ENCODE measurements at regions not wholly inside any gene's neighbourhood (a gene's known extent, or its start where the extent isn't known, plus 50 kb on each side); places are given as distances from the start of the nearest gene placed in this dataset.
"Not testable (repeated sequence)": the region's sequence is repeated elsewhere in the genome, so short reads cannot be mapped to it uniquely, and the experiment has no call there.

- no peak for DNase-seq
- intact Hi-C loops (cut with DNase I) = no loop called here
Measured at GRCh38 chr2:18959952-18960717, 370.8 kb upstream of the NT5C1B start.

GRCh38 chr2:18959200-18959599 lies 369.8 kb upstream of the NT5C1B start:
- H3K27ac ChIP-seq (ENCODE audit: low read length) = no peak overlapping the region
- DNase-seq = no peak
- 79% methylated on average over 1 of the region's 1 CpG for WGBS
- no peak overlapping the region for H3K4me3 ChIP-seq (ENCODE audit: low read length)
- intact Hi-C loops (cut with DNase I) = no loop called here
- no peak for ATAC-seq
- no peaks in the 10 kb centered on the region for H3K4me1 ChIP-seq (ENCODE audit: control insufficient read depth, insufficient read depth, low read length)
- no peaks in the 10 kb centered on the region for H3K9me3 ChIP-seq (ENCODE audit: control insufficient read depth, low read length)
- H3K27me3 ChIP-seq (ENCODE audit: control insufficient read depth, insufficient read depth) = no peaks in the 10 kb centered on the region

More at GRCh38 chr2:18959952-18960717, 370.8 kb upstream of the NT5C1B start:
- ATAC-seq = no peak
- Histone ChIP-seq H3K4me3 (ENCODE audit: low read length) (no peak overlapping the region), H3K4me1 (ENCODE audit: control insufficient read depth, insufficient read depth, low read length) (no peaks in the 10 kb centered on the region), H3K27ac (ENCODE audit: low read length) (no peak overlapping the region), H3K27me3 (ENCODE audit: control insufficient read depth, insufficient read depth) (no peaks in the 10 kb centered on the region), H3K9me3 (ENCODE audit: control insufficient read depth, low read length) (no peaks in the 10 kb centered on the region)

GRCh38 chr2:18957909-18958308 lies 368.5 kb upstream of the NT5C1B start:
- ATAC-seq = no peak
- whole genome bisulfite sequencing = 82% methylated on average over 1 of the region's 1 CpG

GRCh38 chr2:18950361-18950851 lies 361.0 kb upstream of the NT5C1B start:
- Histone ChIP-seq H3K4me1 (ENCODE audit: control insufficient read depth, insufficient read depth, low read length) (peaks cover 2% of the 10 kb centered on the region), H3K9me3 (ENCODE audit: control insufficient read depth, low read length) (no peaks in the 10 kb centered on the region), H3K4me3 (ENCODE audit: low read length) (no peak overlapping the region), H3K27ac (ENCODE audit: low read length) (peak overlapping the region; percentile 29), H3K27me3 (ENCODE audit: control insufficient read depth, insufficient read depth) (no peaks in the 10 kb centered on the region)
- peak; percentile 64 to 72 for ATAC-seq
- intact Hi-C loops (cut with DNase I) = no loop called here
- DNase-seq = peak in 1 of 3 donors; percentile 26
- 22% methylated on average over 5 of the region's 5 CpGs for WGBS

More at GRCh38 chr2:18957909-18958308, 368.5 kb upstream of the NT5C1B start:
- Histone ChIP-seq H3K4me3 (ENCODE audit: low read length) (no peak overlapping the region), H3K27ac (ENCODE audit: low read length) (no peak overlapping the region), H3K27me3 (ENCODE audit: control insufficient read depth, insufficient read depth) (no peaks in the 10 kb centered on the region), H3K9me3 (ENCODE audit: control insufficient read depth, low read length) (no peaks in the 10 kb centered on the region), H3K4me1 (ENCODE audit: control insufficient read depth, insufficient read depth, low read length) (no peaks in the 10 kb centered on the region)
- DNase-seq = no peak
- intact Hi-C loops (cut with DNase I) = no loop called here

GRCh38 chr2:18949871-18950270 lies 360.5 kb upstream of the NT5C1B start:
- intact Hi-C loops (cut with DNase I) = no loop called here
- Histone ChIP-seq H3K9me3 (ENCODE audit: control insufficient read depth, low read length) (no peaks in the 10 kb centered on the region), H3K4me1 (ENCODE audit: control insufficient read depth, insufficient read depth, low read length) (peaks cover 2% of the 10 kb centered on the region), H3K4me3 (ENCODE audit: low read length) (no peak overlapping the region), H3K27me3 (ENCODE audit: control insufficient read depth, insufficient read depth) (no peaks in the 10 kb centered on the region), H3K27ac (ENCODE audit: low read length) (no peak overlapping the region)
- 87% methylated on average over 4 of the region's 4 CpGs for WGBS
- DNase-seq (no peak), ATAC-seq (no peak)

- Histone ChIP-seq H3K27ac (ENCODE audit: low read length) (no peak overlapping the region), H3K27me3 (ENCODE audit: control insufficient read depth, insufficient read depth) (no peaks in the 10 kb centered on the region), H3K9me3 (ENCODE audit: control insufficient read depth, low read length) (no peaks in the 10 kb centered on the region), H3K4me1 (ENCODE audit: control insufficient read depth, insufficient read depth, low read length) (no peaks in the 10 kb centered on the region), H3K4me3 (ENCODE audit: low read length) (no peak overlapping the region)
- DNase-seq (no peak), ATAC-seq (no peak)
- 90% methylated on average over 2 of the region's 2 CpGs for WGBS
- intact Hi-C loops (cut with DNase I) = no loop called here
Measured at GRCh38 chr2:18940184-18940583, 350.8 kb upstream of the NT5C1B start.

- DNase-seq; ATAC-seq; H3K4me3 ChIP-seq (ENCODE audit: low read length); H3K27me3 ChIP-seq (ENCODE audit: control insufficient read depth, insufficient read depth); intact Hi-C loops (cut with DNase I); H3K27ac ChIP-seq (ENCODE audit: low read length); H3K9me3 ChIP-seq (ENCODE audit: control insufficient read depth, low read length); H3K4me1 ChIP-seq (ENCODE audit: control insufficient read depth, insufficient read depth, low read length): not testable (repeated sequence)
- 60% methylated on average over 4 of the region's 5 CpGs for WGBS
Measured at GRCh38 chr2:18939740-18940139, 350.4 kb upstream of the NT5C1B start.

GRCh38 chr2:18934886-18935285 lies 345.5 kb upstream of the NT5C1B start:
- DNase-seq = no peak
- 99% methylated on average over 1 of the region's 1 CpG for WGBS

GRCh38 chr2:18932853-18933252 lies 343.5 kb upstream of the NT5C1B start:
- ATAC-seq = no peak
- WGBS = 71% methylated on average over 4 of the region's 4 CpGs
- intact Hi-C loops (cut with DNase I) = no loop called here
- Histone ChIP-seq H3K27ac (ENCODE audit: low read length) (no peak overlapping the region), H3K9me3 (ENCODE audit: control insufficient read depth, low read length) (no peaks in the 10 kb centered on the region), H3K27me3 (ENCODE audit: control insufficient read depth, insufficient read depth) (no peaks in the 10 kb centered on the region), H3K4me3 (ENCODE audit: low read length) (no peak overlapping the region), H3K4me1 (ENCODE audit: control insufficient read depth, insufficient read depth, low read length) (no peaks in the 10 kb centered on the region)
- DNase-seq = no peak

More at GRCh38 chr2:18934886-18935285, 345.5 kb upstream of the NT5C1B start:
- Histone ChIP-seq H3K4me3 (ENCODE audit: low read length) (no peak overlapping the region), H3K27me3 (ENCODE audit: control insufficient read depth, insufficient read depth) (no peaks in the 10 kb centered on the region), H3K9me3 (ENCODE audit: control insufficient read depth, low read length) (no peaks in the 10 kb centered on the region), H3K27ac (ENCODE audit: low read length) (no peak overlapping the region), H3K4me1 (ENCODE audit: control insufficient read depth, insufficient read depth, low read length) (no peaks in the 10 kb centered on the region)
- no peak for ATAC-seq
- intact Hi-C loops (cut with DNase I) = no loop called here

GRCh38 chr2:18930971-18931370 lies 341.6 kb upstream of the NT5C1B start:
- Histone ChIP-seq H3K4me1 (ENCODE audit: control insufficient read depth, insufficient read depth, low read length) (no peaks in the 10 kb centered on the region), H3K9me3 (ENCODE audit: control insufficient read depth, low read length) (no peaks in the 10 kb centered on the region), H3K27ac (ENCODE audit: low read length) (no peak overlapping the region), H3K4me3 (ENCODE audit: low read length) (no peak overlapping the region), H3K27me3 (ENCODE audit: control insufficient read depth, insufficient read depth) (no peaks in the 10 kb centered on the region)
- WGBS = 86% methylated on average over 6 of the region's 6 CpGs
- intact Hi-C loops (cut with DNase I) = no loop called here
- no peak for ATAC-seq
- DNase-seq = no peak

- WGBS = 78% methylated on average over 3 of the region's 3 CpGs
Measured at GRCh38 chr2:18927525-18928232, 338.3 kb upstream of the NT5C1B start.

More at GRCh38 chr2:18927525-18928232, 338.3 kb upstream of the NT5C1B start:
- intact Hi-C loops (cut with DNase I) = no loop called here
- no peak for DNase-seq
- Histone ChIP-seq H3K9me3 (ENCODE audit: control insufficient read depth, low read length) (no peaks in the 10 kb centered on the region), H3K27me3 (ENCODE audit: control insufficient read depth, insufficient read depth) (no peaks in the 10 kb centered on the region), H3K27ac (ENCODE audit: low read length) (no peak overlapping the region), H3K4me3 (ENCODE audit: low read length) (no peak overlapping the region), H3K4me1 (ENCODE audit: control insufficient read depth, insufficient read depth, low read length) (no peaks in the 10 kb centered on the region)
- ATAC-seq = peak; percentile 68 to 76

All from right cardiac atrium (tissue), 5 donors.